T-cell (primary cell): ENCODE measurements at regions not wholly inside any gene's neighbourhood (a gene's known extent, or its start where the extent isn't known, plus 50 kb on each side); places are given as distances from the start of the nearest gene placed in this dataset.

Source experiments
- ATAC-seq, 4 experiments: fragments of 200-7000 bp in 3 of 4; fragments of 150-1000 bp in 1 of 4; cut with Tn5 transposase; replicated peaks in 1 of 4; 1 replicate in 3 of 4; 2 replicates in 1 of 4; pipeline ENCODE4 v1.10.0; 2021; ENCODE audit warnings: moderate library complexity in 3 of 4, mild to moderate bottlenecking in 2 of 4, moderate number of reproducible peaks in 1 of 4
- CTCF ChIA-PET, 2 donors: fragments of 300-600 bp; sonication (Branson Sonifier 250); formaldehyde crosslinking; loops; one replicate each; lab custom pipeline; 2022; ENCODE audit warnings: antibody characterized with exemption in 2 of 2; lab: Charles Lee
- POLR2A ChIA-PET, 2 donors: fragments of 300-600 bp; sonication (Branson Sonifier 250); formaldehyde crosslinking; loops; one replicate each; lab custom pipeline; 2022; ENCODE audit warnings: antibody characterized with exemption in 2 of 2; lab: Charles Lee
- DNase-seq, 35 experiments: peaks; one replicate each; pipeline versions ENCODE4 v3.0.0 to v3.0.0-alpha.2; 2013 to 2023
- H3K27ac ChIP-seq: one replicate; pipeline ENCODE4 v1.5.1; 2013; ENCODE audit warnings: low read length
- H3K27me3 ChIP-seq, 2 experiments: replicated peaks in 1 of 2; 1 replicate in 1 of 2; 2 replicates in 1 of 2; pipeline versions ENCODE4 v1.6.1 to v1.7.0; 2013; ENCODE audit warnings: low read length in 1 of 2, mixed read lengths in 1 of 2; ENCODE audit not compliant: control insufficient read depth in 2 of 2, insufficient read depth in 2 of 2; ENCODE audit errors: extremely low read depth in 1 of 2
- H3K36me3 ChIP-seq, 2 donors: 1 replicate in 1 of 2; 2 replicates in 1 of 2; pipeline versions ENCODE4 v1.6.1 to v1.7.0; 2013; ENCODE audit warnings: low read length in 1 of 2; ENCODE audit not compliant: control insufficient read depth in 2 of 2, insufficient read depth in 1 of 2; ENCODE audit errors: extremely low read depth in 1 of 2
- H3K4me1 ChIP-seq, 2 experiments: 1 replicate in 1 of 2; 2 replicates in 1 of 2; pipeline versions ENCODE4 v1.6.1 to v1.7.0; 2013; ENCODE audit warnings: low read length in 2 of 2, mixed read lengths in 1 of 2; ENCODE audit not compliant: insufficient read depth in 2 of 2, control insufficient read depth in 1 of 2; ENCODE audit errors: extremely low read depth in 1 of 2
- H3K4me3 ChIP-seq, 2 donors: 1 replicate in 1 of 2; 2 replicates in 1 of 2; pipeline versions ENCODE4 v1.5.1 to v1.7.0; 2013; ENCODE audit warnings: mild to moderate bottlenecking in 2 of 2, low read length in 1 of 2, moderate library complexity in 1 of 2; ENCODE audit not compliant: control insufficient read depth in 1 of 2; ENCODE audit errors: extremely low read depth in 1 of 2
- H3K9me3 ChIP-seq: 2 replicates; pipeline ENCODE4 v1.7.0; 2013
- H3K27ac Mint-ChIP-seq, 2 donors: one replicate each; pipeline ENCODE4 v1.8.0; 2020 to 2021; ENCODE audit warnings: mild to moderate bottlenecking in 2 of 2, mixed read lengths in 2 of 2
- H3K27me3 Mint-ChIP-seq, 2 donors: one replicate each; pipeline ENCODE4 v1.8.0; 2021 to 2022; ENCODE audit warnings: mixed read lengths in 2 of 2
- H3K36me3 Mint-ChIP-seq: one replicate; pipeline ENCODE4 v1.8.0; 2021; ENCODE audit warnings: mixed read lengths
- H3K4me1 Mint-ChIP-seq, 3 donors: one replicate each; pipeline ENCODE4 v1.8.0; 2020 to 2022; ENCODE audit warnings: mixed read lengths in 3 of 3, mild to moderate bottlenecking in 1 of 3
- H3K4me3 Mint-ChIP-seq, 3 donors: one replicate each; pipeline ENCODE4 v1.8.0; 2020 to 2022; ENCODE audit warnings: mild to moderate bottlenecking in 3 of 3, mixed read lengths in 3 of 3, moderate library complexity in 3 of 3
- H3K9me3 Mint-ChIP-seq, 3 donors: one replicate each; pipeline ENCODE4 v1.8.0; 2020 to 2022; ENCODE audit warnings: mixed read lengths in 3 of 3
- WGBS: methylation state at CpG from one replicate; pipeline ENCODE4 v1.1.5; 2013; ENCODE audit warnings: missing lambda C conversion rate; ENCODE audit not compliant: insufficient coverage; 5-methylcytosine and 5-hydroxymethylcytosine counted together

DNA sequence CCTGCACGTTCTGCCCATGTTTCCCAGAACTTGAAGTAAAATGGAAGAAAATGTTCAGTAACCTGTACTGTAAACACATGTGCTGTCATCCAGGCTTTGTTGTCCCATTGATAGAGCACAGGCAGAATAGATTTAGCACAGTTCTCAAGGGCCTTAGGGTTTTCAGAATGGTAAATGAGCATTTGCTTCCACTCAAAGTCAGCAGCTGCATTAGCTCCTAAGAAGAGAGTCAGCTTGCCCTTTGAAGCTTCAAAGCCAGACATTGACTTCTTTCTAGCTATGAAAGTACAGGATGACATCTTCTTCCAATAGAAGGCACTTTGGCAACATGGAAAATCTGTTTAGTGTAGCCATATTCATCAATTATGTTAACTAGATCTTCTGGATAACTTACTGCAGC lies 76.2 kb upstream of the TMEM108 start:
- ChIA-PET CTCF (no interaction called here), POLR2A (no interaction called here)
- Mint-ChIP-seq H3K27me3 (peaks cover 0 to 5% of the 10 kb centered on the region in 2 donors), H3K4me1 (no peaks in the 10 kb centered on the region), H3K27ac (no peak overlapping the region), H3K9me3 (peaks cover 0 to 3% (median 0%) of the 10 kb centered on the region in 3 donors), H3K4me3 (no peak overlapping the region), H3K36me3 (no peaks in the 10 kb centered on the region)
- ATAC-seq (no peak), DNase-seq (no peak)
- no peak overlapping the region for H3K4me3 ChIP-seq
- no peaks in the 10 kb centered on the region for H3K9me3 ChIP-seq
- WGBS = 100% methylated on average over 1 of the region's 1 CpG
- H3K27ac ChIP-seq = no peak overlapping the region
- no peaks in the 10 kb centered on the region for H3K36me3 ChIP-seq
- H3K27me3 ChIP-seq = peaks cover 0 to 4% of the 10 kb centered on the region in 2 experiments
- no peaks in the 10 kb centered on the region for H3K4me1 ChIP-seq

- CTCF ChIA-PET = no interaction called here
- no CpG with 5 or more reads among the region's 1 CpG for WGBS
- Mint-ChIP-seq H3K27me3 (peaks cover 8 to 12% of the 10 kb centered on the region in 2 donors), H3K36me3 (no peaks in the 10 kb centered on the region), H3K4me3 (no peak overlapping the region), H3K27ac (no peak overlapping the region), H3K9me3 (peaks cover 0 to 8% (median 3%) of the 10 kb centered on the region in 3 donors), H3K4me1 (no peaks in the 10 kb centered on the region)
- no peak overlapping the region for H3K27ac ChIP-seq
- DNase-seq (no peak), ATAC-seq (no peak)
- H3K4me3 ChIP-seq = no peak overlapping the region
- peaks cover 0 to 6% of the 10 kb centered on the region in 2 experiments for H3K27me3 ChIP-seq
- H3K4me1 ChIP-seq = no peaks in the 10 kb centered on the region
- no peaks in the 10 kb centered on the region for H3K9me3 ChIP-seq
- H3K36me3 ChIP-seq = no peaks in the 10 kb centered on the region
- POLR2A ChIA-PET = no interaction called here
These were observed 84.5 kb upstream of the TMEM108 start for GRCh38 chr3:132953683-132954082.

DNA sequence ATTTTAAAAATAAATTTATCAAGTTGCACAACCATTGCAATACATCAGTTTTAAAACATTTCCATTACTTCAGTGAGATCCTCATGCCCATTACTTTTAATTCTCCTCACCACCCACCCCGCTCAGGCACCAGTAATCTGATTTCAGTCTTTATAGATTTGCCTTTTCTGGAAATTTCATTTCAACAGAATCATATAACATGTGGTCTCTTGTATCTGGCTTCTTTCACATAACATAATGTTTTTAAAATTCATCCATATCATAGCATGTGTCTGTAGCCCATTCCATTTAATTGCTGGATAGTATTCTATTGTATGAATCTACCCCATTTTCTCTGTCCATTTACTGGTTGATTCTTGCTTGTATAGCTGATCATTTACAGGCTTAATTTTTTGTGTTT lies 110.3 kb upstream of the TMEM108 start:
- no peak overlapping the region for H3K27ac Mint-ChIP-seq
- 80% methylated on average over 1 of the region's 1 CpG for WGBS
- Histone ChIP-seq H3K9me3 (no peaks in the 10 kb centered on the region), H3K27me3 (no peaks in the 10 kb centered on the region), H3K27ac (no peak overlapping the region), H3K36me3 (no peaks in the 10 kb centered on the region), H3K4me1 (no peaks in the 10 kb centered on the region), H3K4me3 (no peak overlapping the region)
- DNase-seq (no peak), ATAC-seq (no peak)
- no peaks in the 10 kb centered on the region for H3K27me3 Mint-ChIP-seq
- POLR2A ChIA-PET = no interaction called here
- H3K4me3 Mint-ChIP-seq = no peak overlapping the region
- no peaks in the 10 kb centered on the region for H3K9me3 Mint-ChIP-seq
- CTCF ChIA-PET = no interaction called here
- H3K4me1 Mint-ChIP-seq = no peaks in the 10 kb centered on the region
- H3K36me3 Mint-ChIP-seq = no peaks in the 10 kb centered on the region

DNA sequence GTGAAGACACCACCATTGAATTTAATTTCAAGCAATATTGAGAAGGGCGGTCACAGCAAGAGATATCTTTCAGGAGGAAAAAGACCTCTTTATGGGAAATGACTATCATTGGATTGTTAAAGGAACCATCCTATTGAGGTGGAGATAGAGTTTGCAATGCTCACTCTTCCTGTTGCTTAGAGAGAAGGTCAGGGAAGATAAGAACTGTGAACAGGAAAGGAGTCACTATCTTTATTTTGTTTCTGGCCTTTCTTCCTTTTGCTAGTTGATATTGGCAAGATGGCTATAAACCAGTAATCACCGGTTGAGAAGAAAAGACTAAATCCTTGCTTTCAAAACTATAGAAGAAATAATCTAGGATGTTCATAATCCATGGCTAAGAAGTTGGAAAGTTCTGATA lies 112.1 kb upstream of the TMEM108 start:
- no peak overlapping the region for H3K27ac ChIP-seq
- H3K27me3 ChIP-seq = no peaks in the 10 kb centered on the region
- DNase-seq (no peak), ATAC-seq (no peak)
- Mint-ChIP-seq H3K27ac (no peak overlapping the region), H3K4me3 (no peak overlapping the region), H3K9me3 (no peaks in the 10 kb centered on the region), H3K4me1 (no peaks in the 10 kb centered on the region), H3K27me3 (peaks cover 0 to 4% of the 10 kb centered on the region in 2 donors), H3K36me3 (no peaks in the 10 kb centered on the region)
- no peaks in the 10 kb centered on the region for H3K4me1 ChIP-seq
- no CpG with 5 or more reads among the region's 2 CpGs for WGBS
- no peak overlapping the region for H3K4me3 ChIP-seq
- POLR2A ChIA-PET = no interaction called here
- H3K9me3 ChIP-seq = no peaks in the 10 kb centered on the region
- CTCF ChIA-PET = no interaction called here
- H3K36me3 ChIP-seq = no peaks in the 10 kb centered on the region

GRCh38 chr3:132925256-132925930 lies 112.8 kb upstream of the TMEM108 start:
- Mint-ChIP-seq H3K4me3 (no peak overlapping the region), H3K27me3 (peaks cover 0 to 4% of the 10 kb centered on the region in 2 donors), H3K36me3 (no peaks in the 10 kb centered on the region), H3K9me3 (no peaks in the 10 kb centered on the region), H3K27ac (no peak overlapping the region), H3K4me1 (no peaks in the 10 kb centered on the region)
- Histone ChIP-seq H3K4me1 (no peaks in the 10 kb centered on the region), H3K27ac (no peak overlapping the region), H3K9me3 (no peaks in the 10 kb centered on the region), H3K4me3 (no peak overlapping the region), H3K27me3 (no peaks in the 10 kb centered on the region), H3K36me3 (no peaks in the 10 kb centered on the region)
- ChIA-PET CTCF (no interaction called here), POLR2A (interaction anchor here in 1 of 2 donors (0.6 kb wide), 1 partner anchor 92 kb away, joined by 5 read pairs; no protein-coding TSS in a partner anchor)
- DNase-seq (no peak), ATAC-seq (no peak)
- no CpG with 5 or more reads among the region's 4 CpGs for WGBS

DNA sequence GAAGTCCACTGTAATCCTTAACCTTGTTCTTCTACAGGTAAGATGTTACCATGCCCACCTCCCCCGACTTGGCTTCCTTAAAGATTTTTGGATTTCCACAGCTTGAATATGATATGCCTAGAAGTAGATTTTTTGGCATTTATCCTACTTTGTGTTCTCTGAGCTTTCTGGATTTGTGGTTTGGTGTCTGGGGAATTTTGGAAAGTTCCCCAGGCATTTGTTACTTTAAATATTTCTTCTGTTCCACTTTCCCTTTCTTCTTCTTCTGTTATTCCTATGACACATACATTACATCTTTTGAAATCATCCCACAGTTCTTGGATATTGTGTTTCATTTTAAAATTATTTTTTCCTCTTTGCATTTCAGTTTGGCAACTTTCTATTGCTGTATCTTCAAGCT lies 122.1 kb upstream of the TMEM108 start:
- ChIA-PET POLR2A (no interaction called here), CTCF (no interaction called here)
- H3K4me3 ChIP-seq = no peak overlapping the region
- no peak for ATAC-seq
- peaks cover 4 to 9% (median 4%) of the 10 kb centered on the region in 3 donors for H3K9me3 Mint-ChIP-seq
- no peaks in the 10 kb centered on the region for H3K4me1 ChIP-seq
- no peaks in the 10 kb centered on the region for H3K4me1 Mint-ChIP-seq
- H3K27ac ChIP-seq = no peak overlapping the region
- no CpG with 5 or more reads among the region's 1 CpG for WGBS
- no peak for DNase-seq
- no peak overlapping the region for H3K4me3 Mint-ChIP-seq
- H3K27me3 Mint-ChIP-seq = peaks cover 2 to 5% of the 10 kb centered on the region in 2 donors
- H3K27me3 ChIP-seq = peaks cover 0 to 2% of the 10 kb centered on the region in 2 experiments
- no peaks in the 10 kb centered on the region for H3K9me3 ChIP-seq
- H3K27ac Mint-ChIP-seq = no peak overlapping the region
- H3K36me3 ChIP-seq = no peaks in the 10 kb centered on the region
- H3K36me3 Mint-ChIP-seq = no peaks in the 10 kb centered on the region
